ENCODE measurements at regions not wholly inside any gene's neighbourhood (a gene's known extent, or its start where the extent isn't known, plus 50 kb on each side); places are given as distances from the start of the nearest gene placed in this dataset.

DNA sequence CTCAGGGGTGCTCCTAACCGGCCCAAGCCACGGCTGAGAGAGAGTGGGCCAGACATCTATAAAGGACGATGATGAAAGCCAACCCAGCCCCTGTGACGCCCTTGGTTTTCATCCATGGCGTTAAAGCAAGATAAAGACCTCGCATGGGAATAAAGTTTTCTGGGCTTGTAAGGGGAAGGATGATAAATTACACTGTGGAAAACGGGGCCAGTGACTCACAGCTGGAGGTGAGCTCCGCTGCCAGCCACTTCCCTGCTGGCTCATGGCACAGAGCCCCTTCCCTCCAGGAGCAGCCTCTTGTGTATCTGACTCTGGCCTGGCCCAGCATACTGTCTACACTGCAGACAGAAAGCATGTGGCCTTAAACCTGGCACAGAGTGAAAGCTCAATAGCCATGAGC lies 503.2 kb upstream of the B3GAT1 start:
- no peak for DNase-seq
- Histone ChIP-seq H3K9me3 (no peaks in the 10 kb centered on the region), H3K27ac (no peak overlapping the region), H3K4me1 (no peaks in the 10 kb centered on the region), H3K36me3 (no peaks in the 10 kb centered on the region), H3K27me3 (peaks cover 5% of the 10 kb centered on the region), H3K4me3 (no peak overlapping the region)
- TF ChIP-seq CTCF (IDR thresholded peaks at IDR 0.05) (no peak), EP300 (IDR thresholded peaks at IDR 0.05; ENCODE audit: low read depth) (no peak), POLR2AphosphoS5 (IDR thresholded peaks at IDR 0.05) (no peak), POLR2A (IDR thresholded peaks at IDR 0.05) (no peak)
- in situ Hi-C loops (cut with MboI; ENCODE audit: low pct_ligation_motif_present in 1 of 4, low pct_unique_long_range_greater_than_20kb in 1 of 4, low sequenced_read_pairs in 3 of 4) (no loop called here), intact Hi-C loops (cut with DNase I; ENCODE audit: low total_unique reads) (no loop called here)
- WGBS, 2 donors (ENCODE audit: low coverage in 1 of 2): 26 to 62% methylated on average over 8 of the region's 8 CpGs

DNA sequence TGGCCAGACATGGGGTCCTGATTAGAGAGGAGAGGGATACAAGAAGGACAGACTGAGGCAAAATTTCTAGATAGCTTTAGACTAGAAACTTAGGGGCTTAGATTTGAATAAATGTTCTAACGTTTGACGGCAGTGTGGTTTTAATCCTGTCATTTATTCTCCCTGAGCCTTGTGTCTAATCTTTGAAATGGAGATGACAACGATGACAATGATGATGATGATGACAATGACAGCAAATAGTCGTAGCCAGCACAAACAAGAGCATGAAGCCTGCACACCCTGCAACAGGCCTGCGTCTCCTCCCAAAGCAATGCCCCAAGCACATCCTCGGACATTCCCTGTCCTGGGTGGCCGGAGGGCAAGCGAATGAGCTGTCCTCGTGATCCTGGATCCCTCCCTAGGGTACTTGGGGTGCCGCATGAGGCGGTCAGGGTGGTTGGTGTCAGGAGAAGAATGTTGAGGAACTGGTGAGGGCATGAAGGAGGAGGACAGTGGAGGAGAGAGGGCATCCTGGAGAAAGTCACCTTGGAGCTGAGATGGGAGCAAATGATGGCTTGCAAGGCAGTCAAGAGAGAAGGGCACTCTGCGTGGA lies 502.1 kb upstream of the B3GAT1 start:
- Histone ChIP-seq H3K4me3 (no peak overlapping the region), H3K27ac (no peak overlapping the region), H3K36me3 (no peaks in the 10 kb centered on the region), H3K9me3 (no peaks in the 10 kb centered on the region), H3K4me1 (no peaks in the 10 kb centered on the region), H3K27me3 (peaks cover 4% of the 10 kb centered on the region)
- intact Hi-C loops (cut with DNase I; ENCODE audit: low total_unique reads) (no loop called here), in situ Hi-C loops (cut with MboI; ENCODE audit: low pct_ligation_motif_present in 1 of 4, low pct_unique_long_range_greater_than_20kb in 1 of 4, low sequenced_read_pairs in 3 of 4) (no loop called here)
- DNase-seq: no peak
- no peak for TF ChIP-seq EP300 (IDR thresholded peaks at IDR 0.05; ENCODE audit: low read depth)
- TF ChIP-seq POLR2AphosphoS5 (IDR thresholded peaks at IDR 0.05): no peak
- no peak for TF ChIP-seq CTCF (IDR thresholded peaks at IDR 0.05)
- 80% methylated on average over 5 to 12 of the region's 12 CpGs for WGBS, 2 donors (ENCODE audit: low coverage in 1 of 2)

DNA sequence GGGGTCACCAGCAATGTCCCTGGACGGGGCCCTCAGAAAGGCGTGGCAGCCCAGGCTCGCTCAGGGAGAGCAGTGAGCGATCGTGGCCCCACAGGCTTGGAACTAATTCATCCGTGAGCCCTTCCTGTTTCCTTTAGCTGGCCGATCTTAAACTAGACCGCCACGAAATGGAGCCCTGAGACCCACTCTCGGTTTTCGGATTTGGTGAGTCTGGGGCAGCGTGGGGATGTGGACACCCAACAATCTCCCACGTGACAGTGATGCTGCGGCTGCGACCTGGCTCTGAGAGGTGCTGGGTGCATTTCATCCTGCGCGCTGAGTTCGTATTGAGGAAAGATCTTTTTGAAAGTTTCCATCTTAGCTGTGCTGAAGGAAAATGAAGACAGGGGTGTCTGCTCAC lies 501.3 kb upstream of the B3GAT1 start:
- no peak overlapping the region for H3K27ac ChIP-seq
- in situ Hi-C loops (cut with MboI; ENCODE audit: low pct_ligation_motif_present in 1 of 4, low pct_unique_long_range_greater_than_20kb in 1 of 4, low sequenced_read_pairs in 3 of 4) (no loop called here), intact Hi-C loops (cut with DNase I; ENCODE audit: low total_unique reads) (no loop called here)
- no peaks in the 10 kb centered on the region for H3K27me3 ChIP-seq
- WGBS, 2 donors (ENCODE audit: low coverage in 1 of 2): 83% methylated on average over 18 of the region's 18 CpGs; no CpG with 5 or more reads in 1 of the 2 donors
- H3K9me3 ChIP-seq: no peaks in the 10 kb centered on the region
- H3K36me3 ChIP-seq: no peaks in the 10 kb centered on the region
- H3K4me1 ChIP-seq: no peaks in the 10 kb centered on the region
- DNase-seq: no peak
- H3K4me3 ChIP-seq: no peak overlapping the region
- TF ChIP-seq CTCF (IDR thresholded peaks at IDR 0.05) (no peak), POLR2AphosphoS5 (IDR thresholded peaks at IDR 0.05) (no peak), POLR2A (IDR thresholded peaks at IDR 0.05) (no peak), EP300 (IDR thresholded peaks at IDR 0.05; ENCODE audit: low read depth) (no peak)

DNA sequence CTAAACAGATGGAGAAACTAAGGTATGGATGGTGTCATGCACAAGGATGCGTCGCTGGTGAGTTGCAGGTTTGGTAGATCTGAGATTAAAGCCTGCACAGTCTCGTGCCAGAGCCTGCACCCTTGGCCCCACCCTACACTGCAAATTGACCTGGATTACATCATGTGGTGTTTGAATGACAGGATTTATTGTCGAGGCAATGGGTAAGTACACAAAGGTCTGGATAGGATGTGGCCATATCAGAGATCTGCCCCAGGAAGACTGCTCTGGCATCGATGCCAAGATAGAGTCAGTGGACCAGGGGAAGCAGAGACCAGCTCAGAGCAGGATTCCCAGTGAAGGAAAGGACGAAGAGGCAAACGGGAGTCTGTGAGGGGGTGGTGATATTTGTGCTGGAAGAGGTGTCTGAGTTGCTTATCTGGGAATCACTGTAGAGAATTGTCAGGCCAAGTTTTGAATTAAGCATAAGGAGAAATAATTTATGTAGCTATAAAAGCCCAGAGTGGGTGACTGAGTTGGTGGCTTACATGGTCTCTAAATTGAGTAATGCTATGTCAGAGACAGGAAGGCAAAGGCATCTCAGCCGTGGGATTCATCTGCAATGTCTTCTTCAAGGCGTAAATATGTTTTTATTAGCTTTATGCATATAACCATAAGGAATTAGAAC lies 499.6 kb upstream of the B3GAT1 start:
- intact Hi-C loops (cut with DNase I; ENCODE audit: low total_unique reads) (no loop called here), in situ Hi-C loops (cut with MboI; ENCODE audit: low pct_ligation_motif_present in 1 of 4, low pct_unique_long_range_greater_than_20kb in 1 of 4, low sequenced_read_pairs in 3 of 4) (no loop called here)
- H3K27me3 ChIP-seq: peaks cover 4% of the 10 kb centered on the region
- 38 to 47% methylated on average over 3 to 9 of the region's 9 CpGs for WGBS, 2 donors (ENCODE audit: low coverage in 1 of 2)
- H3K9me3 ChIP-seq: no peaks in the 10 kb centered on the region
- DNase-seq: peak; percentile 35
- H3K27ac ChIP-seq: no peak overlapping the region
- TF ChIP-seq CTCF (IDR thresholded peaks at IDR 0.05) (no peak), EP300 (IDR thresholded peaks at IDR 0.05; ENCODE audit: low read depth) (no peak), POLR2AphosphoS5 (IDR thresholded peaks at IDR 0.05) (no peak), POLR2A (IDR thresholded peaks at IDR 0.05) (no peak)
- no peaks in the 10 kb centered on the region for H3K4me1 ChIP-seq
- no peaks in the 10 kb centered on the region for H3K36me3 ChIP-seq
- H3K4me3 ChIP-seq: no peak overlapping the region
